ENCODE measurements at regions not wholly inside any gene's neighbourhood (a gene's known extent, or its start where the extent isn't known, plus 50 kb on each side); places are given as distances from the start of the nearest gene placed in this dataset.

GRCh38 chr4:123784626-123785025 lies 388.0 kb downstream of the SPRY1 start:
- TF ChIP-seq CTCF (conservative IDR thresholded peaks at IDR 0.05) (no peak), ZFX (IDR thresholded peaks at IDR 0.05) (no peak)
